ENCODE measurements at regions not wholly inside any gene's neighbourhood (a gene's known extent, or its start where the extent isn't known, plus 50 kb on each side); places are given as distances from the start of the nearest gene placed in this dataset.

GRCh38 chr9:135301271-135302263 lies 178.0 kb upstream of the PPP1R26 start:
- TF ChIP-seq EZH2 (IDR thresholded peaks at IDR 0.05; ENCODE audit: borderline replicate concordance, insufficient read depth, low read depth, low read length, poor library complexity, severe bottlenecking) (no peak), CTCF (IDR thresholded peaks at IDR 0.05) (no peak)
- H3K27ac Mint-ChIP-seq, result no peak overlapping the region
- Histone ChIP-seq H3K4me2 (replicated peaks; ENCODE audit: low read depth, low read length, poor library complexity, severe bottlenecking) (no peak overlapping the region), H3K4me1 (ENCODE audit: control insufficient read depth in 2 of 2, insufficient read depth in 2 of 2, low read length in 2 of 2) (no peaks in the 10 kb centered on the region), H3K9me3 (ENCODE audit: control extremely low read depth in 1 of 3, control insufficient read depth in 2 of 3, insufficient read depth in 1 of 3, low read length in 2 of 3) (no peaks in the 10 kb centered on the region), H3K27me3 (replicated peaks in 1 of 4; ENCODE audit: control extremely low read depth in 1 of 4, control insufficient read depth in 3 of 4, insufficient read depth in 4 of 4, low read length in 3 of 4) (no peaks in the 10 kb centered on the region), H3K27ac (ENCODE audit: low read length in 2 of 2) (no peak overlapping the region), H4K20me1 (ENCODE audit: control insufficient read depth, insufficient read depth, low read length, poor library complexity, severe bottlenecking) (no peaks in the 10 kb centered on the region), H3K9ac (ENCODE audit: low read length) (no peak overlapping the region), H3K79me2 (ENCODE audit: control insufficient read depth, insufficient read depth, low read length) (no peaks in the 10 kb centered on the region), H2AFZ (ENCODE audit: insufficient read depth, low read depth, low read length, poor library complexity, severe bottlenecking) (no peak overlapping the region), H3K36me3 (replicated peaks in 1 of 2; ENCODE audit: control extremely low read depth in 1 of 2, control insufficient read depth in 1 of 2, extremely low read depth in 1 of 2, insufficient read depth in 2 of 2, low read length in 1 of 2) (no peaks in the 10 kb centered on the region), H3K4me3 (ENCODE audit: control extremely low read depth in 1 of 5, extremely low read depth in 1 of 5, insufficient read depth in 1 of 5, low read depth in 2 of 5, low read length in 4 of 5) (no peak overlapping the region)
- H3K4me3 Mint-ChIP-seq, result no peak overlapping the region
- ATAC-seq (ENCODE audit: low read depth) (no peak), DNase-seq (no peak)
- no peaks in the 10 kb centered on the region for H3K4me1 Mint-ChIP-seq
- intact Hi-C loops (cut with micrococcal nuclease), result no loop called here
- peaks cover 16% of the 10 kb centered on the region for H3K27me3 Mint-ChIP-seq
- CTCF ChIA-PET, result no interaction called here
- no peaks in the 10 kb centered on the region for H3K9me3 Mint-ChIP-seq (ENCODE audit: insufficient read depth)
- POLR2A ChIA-PET, result no interaction called here
- WGBS (ENCODE audit: insufficient coverage), result 74% methylated on average over 40 of the region's 40 CpGs
